Progenitor cell of endocrine pancreas (in vitro differentiated cells): ENCODE measurements at regions not wholly inside any gene's neighbourhood (a gene's known extent, or its start where the extent isn't known, plus 50 kb on each side); places are given as distances from the start of the nearest gene placed in this dataset.

ENCODE experiments used
- DNase-seq: peaks from one replicate; pipeline ENCODE4 v3.0.0; 2021; ENCODE audit warnings: low spot score; ENCODE audit not compliant: unreplicated experiment
- H3K27ac Mint-ChIP-seq: 2 replicates; pipeline ENCODE4 v1.8.0; 2021; ENCODE audit warnings: mild to moderate bottlenecking, moderate library complexity, mixed read lengths
- H3K27me3 Mint-ChIP-seq: 2 replicates; pipeline ENCODE4 v1.8.0; 2021; ENCODE audit warnings: mixed read lengths
- H3K36me3 Mint-ChIP-seq: 2 replicates; pipeline ENCODE4 v1.8.0; 2022; ENCODE audit warnings: mixed read lengths; ENCODE audit not compliant: insufficient read depth
- H3K4me1 Mint-ChIP-seq: 2 replicates; pipeline ENCODE4 v1.8.0; 2021; ENCODE audit warnings: low read depth, mixed read lengths
- H3K4me3 Mint-ChIP-seq: 2 replicates; pipeline ENCODE4 v1.8.0; 2021; ENCODE audit warnings: low read depth, mild to moderate bottlenecking, moderate library complexity, mixed read lengths
- H3K9me3 Mint-ChIP-seq: 2 replicates; pipeline ENCODE4 v1.8.0; 2021; ENCODE audit warnings: low read depth, mixed read lengths
- TF ChIP-seq, protein P1 (sequence below): fragments of 200-600 bp; sonication (generic); IDR thresholded peaks from one replicate; pipeline ENCODE4 v1.5.0; 2021; ENCODE audit warnings: antibody characterized with exemption, mild to moderate bottlenecking; ENCODE audit not compliant: unreplicated experiment

DNA sequence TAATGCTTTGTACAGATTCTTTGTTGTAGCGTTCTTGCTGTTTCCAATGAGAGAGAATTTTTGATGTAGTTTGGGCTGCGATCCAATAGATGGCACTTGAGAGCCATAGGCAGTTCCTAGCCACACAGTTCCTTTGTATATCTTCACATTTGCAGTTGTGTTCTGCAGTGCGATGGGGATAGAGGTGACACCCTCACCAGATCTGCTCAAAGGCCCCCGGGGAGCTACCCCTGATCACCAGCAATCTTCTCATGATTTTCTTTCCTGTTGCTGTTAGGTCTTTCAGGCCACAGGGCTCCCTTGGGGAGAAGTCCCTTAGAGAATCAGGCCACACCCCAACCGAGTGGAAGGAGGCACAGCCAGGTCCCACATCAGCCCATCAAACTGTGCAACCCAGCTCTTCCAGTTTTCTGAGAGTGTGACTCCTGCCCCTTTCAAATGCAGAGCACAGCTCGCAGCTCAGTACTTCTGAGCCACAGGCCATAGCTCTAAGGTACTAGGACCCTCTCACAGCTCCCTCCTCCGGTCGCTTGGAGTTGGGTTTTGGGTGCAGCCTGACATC lies 353.7 kb downstream of the SLCO4C1 start:
- Mint-ChIP-seq H3K4me3 (no peak overlapping the region), H3K4me1 (no peaks in the 10 kb centered on the region), H3K27ac (no peak overlapping the region), H3K27me3 (peaks cover 15% of the 10 kb centered on the region), H3K9me3 (peaks cover 9% of the 10 kb centered on the region), H3K36me3 (no peaks in the 10 kb centered on the region)
- DNase-seq = no peak
- TF ChIP-seq, protein P1, sequence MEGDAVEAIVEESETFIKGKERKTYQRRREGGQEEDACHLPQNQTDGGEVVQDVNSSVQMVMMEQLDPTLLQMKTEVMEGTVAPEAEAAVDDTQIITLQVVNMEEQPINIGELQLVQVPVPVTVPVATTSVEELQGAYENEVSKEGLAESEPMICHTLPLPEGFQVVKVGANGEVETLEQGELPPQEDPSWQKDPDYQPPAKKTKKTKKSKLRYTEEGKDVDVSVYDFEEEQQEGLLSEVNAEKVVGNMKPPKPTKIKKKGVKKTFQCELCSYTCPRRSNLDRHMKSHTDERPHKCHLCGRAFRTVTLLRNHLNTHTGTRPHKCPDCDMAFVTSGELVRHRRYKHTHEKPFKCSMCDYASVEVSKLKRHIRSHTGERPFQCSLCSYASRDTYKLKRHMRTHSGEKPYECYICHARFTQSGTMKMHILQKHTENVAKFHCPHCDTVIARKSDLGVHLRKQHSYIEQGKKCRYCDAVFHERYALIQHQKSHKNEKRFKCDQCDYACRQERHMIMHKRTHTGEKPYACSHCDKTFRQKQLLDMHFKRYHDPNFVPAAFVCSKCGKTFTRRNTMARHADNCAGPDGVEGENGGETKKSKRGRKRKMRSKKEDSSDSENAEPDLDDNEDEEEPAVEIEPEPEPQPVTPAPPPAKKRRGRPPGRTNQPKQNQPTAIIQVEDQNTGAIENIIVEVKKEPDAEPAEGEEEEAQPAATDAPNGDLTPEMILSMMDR = peak; percentile 79

DNA sequence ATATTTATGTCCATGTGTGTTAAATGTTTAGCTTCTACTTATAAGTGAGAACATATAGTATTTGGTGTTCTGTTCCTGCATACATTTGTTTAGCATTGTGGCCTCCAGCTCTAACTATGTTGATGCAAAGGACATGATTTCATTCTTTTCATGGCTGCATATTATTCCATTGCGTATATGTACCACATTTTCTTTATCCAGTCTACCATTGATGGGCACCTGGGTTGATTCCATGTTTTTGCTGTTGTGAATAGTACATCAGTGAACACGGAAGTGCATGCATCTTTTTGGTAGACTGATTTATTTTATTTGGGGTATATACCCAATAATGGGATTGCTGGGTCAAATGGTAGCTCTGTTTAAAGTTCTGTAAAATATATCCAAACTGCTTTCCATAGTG lies 359.0 kb downstream of the SLCO4C1 start:
- Mint-ChIP-seq H3K4me1 (peaks cover 9% of the 10 kb centered on the region), H3K36me3 (no peaks in the 10 kb centered on the region), H3K27me3 (peaks cover 13% of the 10 kb centered on the region), H3K9me3 (peaks cover 9% of the 10 kb centered on the region), H3K27ac (no peak overlapping the region), H3K4me3 (no peak overlapping the region)
- TF ChIP-seq, protein P1 = no peak
- DNase-seq = no peak

DNA sequence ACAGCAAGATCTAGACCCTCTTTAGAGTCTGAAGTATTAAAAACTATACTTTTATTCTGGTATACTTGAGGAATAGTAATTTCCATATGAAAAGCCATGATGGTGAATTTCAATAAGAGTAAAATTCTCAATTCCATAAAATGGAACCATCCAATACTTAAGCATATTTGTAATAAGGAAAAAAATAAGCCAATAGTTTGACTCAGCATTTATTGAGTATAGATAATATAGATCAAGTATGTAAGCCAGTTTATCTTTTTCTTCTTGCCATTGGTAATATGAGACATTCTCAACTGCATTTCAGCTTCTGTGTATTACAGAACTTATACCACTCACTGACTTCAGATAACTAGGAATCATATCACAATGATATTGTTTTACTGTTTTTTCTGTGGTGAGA lies 361.0 kb downstream of the SLCO4C1 start:
- no peak overlapping the region for H3K4me3 Mint-ChIP-seq
- H3K27me3 Mint-ChIP-seq = peaks cover 6% of the 10 kb centered on the region
- peaks cover 10% of the 10 kb centered on the region for H3K4me1 Mint-ChIP-seq
- H3K27ac Mint-ChIP-seq = no peak overlapping the region
- DNase-seq = no peak
- TF ChIP-seq, protein P1 = no peak
- no peaks in the 10 kb centered on the region for H3K36me3 Mint-ChIP-seq
- H3K9me3 Mint-ChIP-seq = peaks cover 9% of the 10 kb centered on the region

GRCh38 chr5:101932599-101932998 lies 363.5 kb downstream of the SLCO4C1 start:
- Mint-ChIP-seq H3K36me3 (no peaks in the 10 kb centered on the region), H3K4me1 (peaks cover 10% of the 10 kb centered on the region), H3K27me3 (peaks cover 5% of the 10 kb centered on the region), H3K4me3 (no peak overlapping the region), H3K9me3 (peaks cover 2% of the 10 kb centered on the region), H3K27ac (no peak overlapping the region)
- no peak for DNase-seq
- TF ChIP-seq, protein P1 = no peak

GRCh38 chr5:101929628-101930027 lies 366.5 kb downstream of the SLCO4C1 start:
- Mint-ChIP-seq H3K4me3 (no peak overlapping the region), H3K27ac (no peak overlapping the region), H3K36me3 (no peaks in the 10 kb centered on the region), H3K9me3 (no peaks in the 10 kb centered on the region), H3K4me1 (peaks cover 10% of the 10 kb centered on the region), H3K27me3 (peaks cover 5% of the 10 kb centered on the region)
- TF ChIP-seq, protein P1 = no peak
- no peak for DNase-seq
